IMR-90 (cell line): ENCODE measurements at regions not wholly inside any gene's neighbourhood (a gene's known extent, or its start where the extent isn't known, plus 50 kb on each side); places are given as distances from the start of the nearest gene placed in this dataset.

Experiments
- ATAC-seq: fragments of 200-7000 bp; cut with Tn5 transposase; 2 replicates; pipeline ENCODE4 v1.9.1; 2020; ENCODE audit warnings: low read depth, mild to moderate bottlenecking, moderate library complexity
- BruUV-seq: library from RNA; stranded (reverse); fragments of 400-500 nt; replicated peaks from 2 replicates; lab custom pipeline; 2021; lab: Mats Ljungman, UMichigan
- CTCF ChIA-PET: fragments of 300-600 bp; formaldehyde crosslinking; extraction: SDS; loops from one replicate; lab custom pipeline; 2021; ENCODE audit warnings: antibody characterized with exemption; lab: Yijun Ruan, JAX
- POLR2A ChIA-PET: fragments of 300-600 bp; sonication (Branson Sonifier 250); formaldehyde crosslinking; loops from one replicate; lab custom pipeline; 2022; ENCODE audit warnings: antibody characterized with exemption; ENCODE audit not compliant: unreplicated experiment; lab: Charles Lee
- DNase-seq: peaks from one replicate; pipeline ENCODE4 v3.0.0; 2013
- H2AFZ ChIP-seq: replicated peaks from 2 replicates; pipeline ENCODE3; 2013; ENCODE audit warnings: low read length, mild to moderate bottlenecking; ENCODE audit not compliant: poor library complexity
- H2AK5ac ChIP-seq: 2 replicates; pipeline ENCODE4 v1.6.1; 2013; ENCODE audit warnings: low read depth, low read length, inconsistent platforms
- H2AK9ac ChIP-seq: replicated peaks from 2 replicates; pipeline ENCODE3; 2013; ENCODE audit warnings: mild to moderate bottlenecking, low read depth, low read length, moderate library complexity; ENCODE audit not compliant: poor library complexity
- H2BK120ac ChIP-seq: 2 replicates; pipeline ENCODE4 v1.6.1; 2013; ENCODE audit warnings: low read depth, low read length, inconsistent platforms
- H2BK15ac ChIP-seq: 3 replicates; pipeline ENCODE4 v1.6.1; 2013; ENCODE audit warnings: low read depth, low read length, inconsistent platforms
- H2BK20ac ChIP-seq: 2 replicates; pipeline ENCODE4 v1.6.1; 2013; ENCODE audit warnings: low read depth, mild to moderate bottlenecking, inconsistent platforms, low read length, moderate library complexity
- H2BK5ac ChIP-seq: 2 replicates; pipeline ENCODE4 v1.6.1; 2013; ENCODE audit warnings: mild to moderate bottlenecking, low read depth, low read length, inconsistent platforms; ENCODE audit not compliant: poor library complexity, severe bottlenecking
- H3K14ac ChIP-seq: replicated peaks from 2 replicates; pipeline ENCODE4 v1.6.1; 2013; ENCODE audit warnings: low read depth, low read length, inconsistent platforms
- H3K18ac ChIP-seq: 2 replicates; pipeline ENCODE4 v1.6.1; 2013; ENCODE audit warnings: low read depth, low read length, control low read depth
- H3K23ac ChIP-seq: 2 replicates; pipeline ENCODE4 v1.6.1; 2013; ENCODE audit warnings: low read depth, low read length, inconsistent platforms
- H3K27ac ChIP-seq: 2 replicates; pipeline ENCODE4 v1.5.1; 2013; ENCODE audit warnings: mild to moderate bottlenecking, control low read depth, low read length; ENCODE audit not compliant: insufficient read depth
- H3K27me3 ChIP-seq: 2 replicates; pipeline ENCODE4 v1.6.1; 2013; ENCODE audit warnings: low read length; ENCODE audit not compliant: control insufficient read depth, insufficient read depth
- H3K36me3 ChIP-seq: 2 replicates; pipeline ENCODE4 v1.6.1; 2013; ENCODE audit warnings: low read length, mixed read lengths; ENCODE audit not compliant: control insufficient read depth, insufficient read depth
- H3K4ac ChIP-seq: 2 replicates; pipeline ENCODE4 v1.6.1; 2013; ENCODE audit warnings: low read depth, low read length, inconsistent platforms
- H3K4me1 ChIP-seq: 2 replicates; pipeline ENCODE4 v1.6.1; 2013; ENCODE audit warnings: low read length, mixed read lengths; ENCODE audit not compliant: control insufficient read depth, insufficient read depth
- H3K4me2 ChIP-seq: 2 replicates; pipeline ENCODE4 v1.6.1; 2013; ENCODE audit warnings: low read depth, mild to moderate bottlenecking, control low read depth, low read length, moderate library complexity
- H3K4me3 ChIP-seq: 2 replicates; pipeline ENCODE4 v1.5.1; 2013; ENCODE audit warnings: low read depth, mild to moderate bottlenecking, control low read depth, low read length, moderate library complexity; ENCODE audit not compliant: insufficient read depth
- H3K56ac ChIP-seq: 2 replicates; pipeline ENCODE4 v1.6.1; 2013; ENCODE audit warnings: low read length, inconsistent platforms; ENCODE audit not compliant: insufficient read depth; ENCODE audit errors: extremely low read depth
- H3K79me1 ChIP-seq, 2 experiments: 2 replicates each; pipeline ENCODE4 v1.6.1; 2013; ENCODE audit warnings: low read length in 2 of 2, inconsistent platforms in 1 of 2, low read depth in 1 of 2
- H3K9ac ChIP-seq: 2 replicates; pipeline ENCODE4 v1.6.1; 2013; ENCODE audit warnings: low read depth, low read length, control low read depth
- H3K9me1 ChIP-seq: 2 replicates; pipeline ENCODE4 v1.6.1; 2013; ENCODE audit warnings: low read length, inconsistent platforms; ENCODE audit not compliant: insufficient read depth
- H3K9me3 ChIP-seq: 2 replicates; pipeline ENCODE4 v1.6.1; 2013; ENCODE audit warnings: low read length; ENCODE audit not compliant: control insufficient read depth, insufficient read depth
- H4K20me1 ChIP-seq: 2 replicates; pipeline ENCODE4 v1.6.1; 2013; ENCODE audit warnings: low read length, inconsistent platforms; ENCODE audit not compliant: insufficient read depth
- H4K5ac ChIP-seq: 2 replicates; pipeline ENCODE4 v1.6.1; 2013; ENCODE audit warnings: mild to moderate bottlenecking, low read depth, low read length, control low read depth
- H4K8ac ChIP-seq, 2 experiments: 2 replicates each; pipeline ENCODE4 v1.6.1; 2013; ENCODE audit warnings: low read depth in 2 of 2, low read length in 2 of 2, control low read depth in 1 of 2, inconsistent platforms in 1 of 2
- H4K91ac ChIP-seq: 2 replicates; pipeline ENCODE4 v1.6.1; 2013; ENCODE audit warnings: low read depth, low read length, inconsistent platforms; ENCODE audit not compliant: insufficient read depth
- CEBPB ChIP-seq: IDR thresholded peaks from 2 replicates; pipeline ENCODE4 v1.6.1; 2012; ENCODE audit warnings: low read depth, low read length, improper control_type of control experiment
- ELK1 ChIP-seq: fragments of 150-350 bp; IDR thresholded peaks from 2 replicates; pipeline ENCODE4 v1.6.1; 2016; ENCODE audit warnings: low read depth, mild to moderate bottlenecking, low read length, moderate library complexity, borderline replicate concordance
- MAFK ChIP-seq: IDR thresholded peaks from 2 replicates; pipeline ENCODE4 v1.6.1; 2012; ENCODE audit warnings: low read depth, low read length, improper control_type of control experiment
- MAZ ChIP-seq: IDR thresholded peaks from 2 replicates; pipeline ENCODE4 v1.6.1; 2012; ENCODE audit warnings: low read depth, mild to moderate bottlenecking, low read length, improper control_type of control experiment, moderate library complexity, borderline replicate concordance
- RCOR1 ChIP-seq: IDR thresholded peaks from 2 replicates; pipeline ENCODE4 v1.6.1; 2012; ENCODE audit warnings: mild to moderate bottlenecking, low read length, improper control_type of control experiment; ENCODE audit not compliant: insufficient replicate concordance
- SMC3 ChIP-seq: fragments of 150-350 bp; IDR thresholded peaks from 2 replicates; pipeline ENCODE4 v1.6.1; 2016; ENCODE audit warnings: low read depth, mild to moderate bottlenecking, antibody characterized with exemption, low read length, moderate library complexity
- USF2 ChIP-seq: fragments of 150-350 bp; IDR thresholded peaks from 2 replicates; pipeline ENCODE4 v1.6.1; 2017; ENCODE audit warnings: mild to moderate bottlenecking, antibody characterized with exemption, low read length, low read depth
- WGBS, 2 experiments: methylation state at CpG; one replicate each; pipeline versions ENCODE4 v1.1.5 to v1.1.7; 2013; ENCODE audit warnings: missing lambda C conversion rate in 2 of 2; ENCODE audit not compliant: insufficient read length in 1 of 2; ENCODE audit errors: extremely low coverage in 2 of 2; 5-methylcytosine and 5-hydroxymethylcytosine counted together
- dilution Hi-C: fragments of 300-500 bp; cut with HindIII; formaldehyde crosslinking; loops from one replicate; pipeline ENCODE4 v1.14.3; 2018; ENCODE audit warnings: low sequenced_read_pairs; ENCODE audit not compliant: unreplicated experiment
- in situ Hi-C: fragments of 300-500 bp; cut with MboI; formaldehyde crosslinking; loops from 3 replicates; pipeline ENCODE4 v1.14.3; 2019; ENCODE audit warnings: low sequenced_read_pairs, inconsistent platforms, mixed read lengths
- intact Hi-C: fragments of 100-400 bp; cut with micrococcal nuclease; formaldehyde crosslinking; loops from 2 replicates; pipeline ENCODE4 v1.10.0; 2022

GRCh38 chr13:74675972-74676371 lies 541.8 kb upstream of the KLF12 start:
- POLR2A ChIA-PET = no interaction called here
- H3K36me3 ChIP-seq = no peaks in the 10 kb centered on the region
- H2BK20ac ChIP-seq = no peak overlapping the region
- H3K4ac ChIP-seq = no peak overlapping the region
- no peak overlapping the region for H4K5ac ChIP-seq
- CTCF ChIA-PET = no interaction called here
- no peak overlapping the region for H3K27ac ChIP-seq
- no TSS peak for BruUV-seq
- intact Hi-C loops = no loop called here
- no peaks in the 10 kb centered on the region for H3K27me3 ChIP-seq
- no peak overlapping the region for H4K91ac ChIP-seq
- H2BK15ac ChIP-seq = no peak overlapping the region
- H3K9me3 ChIP-seq = no peaks in the 10 kb centered on the region
- ATAC-seq = no peak
- TF ChIP-seq ELK1 (no peak), USF2 (no peak), MAFK (no peak), CEBPB (no peak), MAZ (no peak), RCOR1 (no peak), SMC3 (no peak)
- H3K79me1 ChIP-seq = no peaks in the 10 kb centered on the region
- H3K4me1 ChIP-seq = no peaks in the 10 kb centered on the region
- 20% methylated on average over 1 of the region's 3 CpGs; no CpG with 5 or more reads in 1 of the 2 experiments for WGBS, 2 experiments
- H2AFZ ChIP-seq = no peak overlapping the region
- no peak overlapping the region for H3K23ac ChIP-seq
- no peak overlapping the region for H2BK5ac ChIP-seq
- no peak overlapping the region for H3K4me2 ChIP-seq
- H3K18ac ChIP-seq = no peak overlapping the region
- no peak overlapping the region for H3K56ac ChIP-seq
- no peak overlapping the region for H4K8ac ChIP-seq
- H3K9ac ChIP-seq = no peak overlapping the region
- dilution Hi-C loops = no loop called here
- no peaks in the 10 kb centered on the region for H3K9me1 ChIP-seq
- H2AK5ac ChIP-seq = no peak overlapping the region
- no peak overlapping the region for H3K4me3 ChIP-seq
- H4K20me1 ChIP-seq = no peaks in the 10 kb centered on the region
- no peak overlapping the region for H3K14ac ChIP-seq
- no peak overlapping the region for H2AK9ac ChIP-seq
- no peak overlapping the region for H2BK120ac ChIP-seq
- in situ Hi-C loops = no loop called here
- no peak for DNase-seq
